ENCODE measurements at regions not wholly inside any gene's neighbourhood (a gene's known extent, or its start where the extent isn't known, plus 50 kb on each side); places are given as distances from the start of the nearest gene placed in this dataset.

GRCh38 chr6:167428664-167429333 is 103.9 kb downstream of the TTLL2 start:
- no peaks in the 10 kb centered on the region for H3K9me2 ChIP-seq (ENCODE audit: insufficient read depth, low read length)
- DNase-seq (ENCODE audit: low spot score) = no peak
- H3K4me1 ChIP-seq (ENCODE audit: insufficient read depth, low read length, poor library complexity, severe bottlenecking) = no peaks in the 10 kb centered on the region
- no peaks in the 10 kb centered on the region for H3K9me3 ChIP-seq (ENCODE audit: low read length)
- no peak for TF ChIP-seq EZH2phosphoT487 (IDR thresholded peaks at IDR 0.05; ENCODE audit: borderline replicate concordance, low read depth, low read length)
- no peak for TF ChIP-seq CTCF (conservative IDR thresholded peaks at IDR 0.05; ENCODE audit: low read length)
- H2AFZ ChIP-seq (ENCODE audit: low read length) = no peak overlapping the region
- H3K36me3 ChIP-seq (ENCODE audit: insufficient read depth, low read length) = no peaks in the 10 kb centered on the region
- no peak overlapping the region for H3K4me2 ChIP-seq (ENCODE audit: low read length)
- intact Hi-C loops (cut with micrococcal nuclease; ENCODE audit: unreplicated experiment) = no loop called here
- no peaks in the 10 kb centered on the region for H3K79me2 ChIP-seq (ENCODE audit: insufficient read depth, low read depth, low read length)
- POLR2A ChIA-PET = no interaction called here
- BruUV-seq (replicated peaks) = no TSS peak
- CTCF ChIA-PET (ENCODE audit: unreplicated experiment) = no interaction called here
- H3K4me3 ChIP-seq (ENCODE audit: low read depth, low read length, poor library complexity, severe bottlenecking) = no peak overlapping the region
- no peak overlapping the region for H3K27ac ChIP-seq (ENCODE audit: low read depth, low read length, poor library complexity, severe bottlenecking)
- no peaks in the 10 kb centered on the region for H4K20me1 ChIP-seq (ENCODE audit: insufficient read depth, low read length)

GRCh38 chr6:167429353-167429752 is 104.5 kb downstream of the TTLL2 start:
- Histone ChIP-seq H3K4me3 (ENCODE audit: low read depth, low read length, poor library complexity, severe bottlenecking) (no peak overlapping the region), H3K36me3 (ENCODE audit: insufficient read depth, low read length) (no peaks in the 10 kb centered on the region), H3K4me1 (ENCODE audit: insufficient read depth, low read length, poor library complexity, severe bottlenecking) (no peaks in the 10 kb centered on the region), H2AFZ (ENCODE audit: low read length) (no peak overlapping the region), H3K79me2 (ENCODE audit: insufficient read depth, low read depth, low read length) (no peaks in the 10 kb centered on the region), H4K20me1 (ENCODE audit: insufficient read depth, low read length) (no peaks in the 10 kb centered on the region), H3K4me2 (ENCODE audit: low read length) (no peak overlapping the region), H3K9me2 (ENCODE audit: insufficient read depth, low read length) (no peaks in the 10 kb centered on the region), H3K9me3 (ENCODE audit: low read length) (no peaks in the 10 kb centered on the region), H3K27ac (ENCODE audit: low read depth, low read length, poor library complexity, severe bottlenecking) (no peak overlapping the region)
- CTCF ChIA-PET (ENCODE audit: unreplicated experiment) = no interaction called here
- TF ChIP-seq CTCF (conservative IDR thresholded peaks at IDR 0.05; ENCODE audit: low read length) = no peak
- no peak for TF ChIP-seq EZH2phosphoT487 (IDR thresholded peaks at IDR 0.05; ENCODE audit: borderline replicate concordance, low read depth, low read length)
- POLR2A ChIA-PET = no interaction called here
- no TSS peak for BruUV-seq (replicated peaks)
- intact Hi-C loops (cut with micrococcal nuclease; ENCODE audit: unreplicated experiment) = no loop called here
- DNase-seq (ENCODE audit: low spot score) = no peak

GRCh38 chr6:167435209-167435728 is 110.4 kb downstream of the TTLL2 start:
- POLR2A ChIA-PET = interaction anchor here (1.1 kb wide), 1 partner anchor 16 kb away, joined by 3 read pairs; no protein-coding TSS in a partner anchor
- H3K4me1 ChIP-seq (ENCODE audit: insufficient read depth, low read length, poor library complexity, severe bottlenecking) = no peaks in the 10 kb centered on the region
- BruUV-seq (replicated peaks) = no TSS peak

More at GRCh38 chr6:167435209-167435728, 110.4 kb downstream of the TTLL2 start:
- TF ChIP-seq EZH2phosphoT487 (IDR thresholded peaks at IDR 0.05; ENCODE audit: borderline replicate concordance, low read depth, low read length) (no peak), CTCF (conservative IDR thresholded peaks at IDR 0.05; ENCODE audit: low read length) (no peak)
- H3K9me3 ChIP-seq (ENCODE audit: low read length) = no peaks in the 10 kb centered on the region
- CTCF ChIA-PET (ENCODE audit: unreplicated experiment) = no interaction called here
- no peaks in the 10 kb centered on the region for H4K20me1 ChIP-seq (ENCODE audit: insufficient read depth, low read length)
- no peaks in the 10 kb centered on the region for H3K79me2 ChIP-seq (ENCODE audit: insufficient read depth, low read depth, low read length)
- H2AFZ ChIP-seq (ENCODE audit: low read length) = no peak overlapping the region
- H3K4me3 ChIP-seq (ENCODE audit: low read depth, low read length, poor library complexity, severe bottlenecking) = no peak overlapping the region
- no peak overlapping the region for H3K27ac ChIP-seq (ENCODE audit: low read depth, low read length, poor library complexity, severe bottlenecking)
- H3K9me2 ChIP-seq (ENCODE audit: insufficient read depth, low read length) = no peaks in the 10 kb centered on the region
- intact Hi-C loops (cut with micrococcal nuclease; ENCODE audit: unreplicated experiment) = no loop called here
- no peak overlapping the region for H3K4me2 ChIP-seq (ENCODE audit: low read length)
- H3K36me3 ChIP-seq (ENCODE audit: insufficient read depth, low read length) = no peaks in the 10 kb centered on the region
- DNase-seq (ENCODE audit: low spot score) = no peak
